Esophagus muscularis mucosa (tissue), 4 donors: ENCODE measurements at regions not wholly inside any gene's neighbourhood (a gene's known extent, or its start where the extent isn't known, plus 50 kb on each side); places are given as distances from the start of the nearest gene placed in this dataset.

ENCODE experiments used
- CTCF ChIP-seq, 3 experiments: fragments of 200-600 bp in 2 of 3; fragments of 450-650 bp in 1 of 3; sonication (generic) in 2 of 3; IDR thresholded peaks; one replicate each; pipeline ENCODE4 v1.5.1; 2017 to 2019; ENCODE audit warnings: antibody characterized with exemption in 3 of 3, mild to moderate bottlenecking in 2 of 3, moderate library complexity in 1 of 3
- EP300 ChIP-seq: sonication (generic); formaldehyde crosslinking; IDR thresholded peaks from one replicate; pipeline ENCODE4 v1.6.1; 2017; ENCODE audit warnings: antibody characterized with exemption
- POLR2A ChIP-seq: fragments of 450-650 bp; IDR thresholded peaks from one replicate; pipeline ENCODE4 v1.6.1; 2017; ENCODE audit warnings: antibody characterized with exemption, moderate library complexity, mild to moderate bottlenecking, low read depth
- POLR2AphosphoS5 ChIP-seq, 2 donors: sonication (generic); formaldehyde crosslinking; IDR thresholded peaks; one replicate each; pipeline ENCODE4 v1.6.1; 2017; ENCODE audit warnings: antibody characterized with exemption in 2 of 2

- TF ChIP-seq CTCF (IDR thresholded peaks at IDR 0.05), result no peak
- TF ChIP-seq POLR2A, result no peak
- no peak for TF ChIP-seq POLR2AphosphoS5 (IDR thresholded peaks at IDR 0.05)
- TF ChIP-seq EP300, result no peak
Observed at GRCh38 chr5:123710031-123710430, 198.1 kb downstream of the CSNK1G3 start.
